HG02938 (cell line): ENCODE measurements at regions not wholly inside any gene's neighbourhood (a gene's known extent, or its start where the extent isn't known, plus 50 kb on each side); places are given as distances from the start of the nearest gene placed in this dataset.
"Not testable (repeated sequence)": the region's sequence is repeated elsewhere in the genome, so short reads cannot be mapped to it uniquely, and the experiment has no call there.

Experiments
- ATAC-seq: cut with Tn5 transposase; IDR thresholded peaks from one replicate; pipeline ENCODE4 v1.9.1; 2021; ENCODE audit warnings: mild to moderate bottlenecking, moderate library complexity; ENCODE audit not compliant: unreplicated experiment

- ATAC-seq = no peak
Observed at GRCh38 chr18:4797002-4797685, 342.0 kb upstream of the DLGAP1 start.

GRCh38 chr18:4789506-4789905, 334.4 kb upstream of the DLGAP1 start:
- no peak for ATAC-seq

- ATAC-seq = no peak
Observed at GRCh38 chr18:4781873-4782272, 326.8 kb upstream of the DLGAP1 start.

- ATAC-seq = no peak
Observed at GRCh38 chr18:4765401-4765800, 310.3 kb upstream of the DLGAP1 start.

GRCh38 chr18:4762330-4762729, 307.2 kb upstream of the DLGAP1 start:
- no peak for ATAC-seq

- ATAC-seq = no peak
Observed at GRCh38 chr18:4758980-4759379, 303.9 kb upstream of the DLGAP1 start.

GRCh38 chr18:4755848-4756247, 300.7 kb upstream of the DLGAP1 start:
- ATAC-seq = no peak

GRCh38 chr18:4753151-4753550, 298.0 kb upstream of the DLGAP1 start:
- not testable (repeated sequence) for ATAC-seq

- ATAC-seq = no peak
Observed at GRCh38 chr18:4751523-4751922, 296.4 kb upstream of the DLGAP1 start.

- no peak for ATAC-seq
Observed at GRCh38 chr18:4750393-4751346, 295.6 kb upstream of the DLGAP1 start.

- no peak for ATAC-seq
Observed at GRCh38 chr18:4748975-4749374, 293.9 kb upstream of the DLGAP1 start.

GRCh38 chr18:4734903-4735302, 279.8 kb upstream of the DLGAP1 start:
- no peak for ATAC-seq

GRCh38 chr18:4734021-4734420, 278.9 kb upstream of the DLGAP1 start:
- no peak for ATAC-seq

GRCh38 chr18:4721545-4721944, 266.4 kb upstream of the DLGAP1 start:
- no peak for ATAC-seq

GRCh38 chr18:4720518-4720917, 265.4 kb upstream of the DLGAP1 start:
- ATAC-seq = no peak

GRCh38 chr18:4705894-4706293, 250.8 kb upstream of the DLGAP1 start:
- no peak for ATAC-seq

GRCh38 chr18:4704781-4705180, 249.7 kb upstream of the DLGAP1 start:
- ATAC-seq = no peak

GRCh38 chr18:4691836-4692235, 236.7 kb upstream of the DLGAP1 start:
- ATAC-seq = no peak

GRCh38 chr18:4678685-4679084, 223.6 kb upstream of the DLGAP1 start:
- ATAC-seq = not testable (repeated sequence)

- no peak for ATAC-seq
Observed at GRCh38 chr18:4677006-4677405, 221.9 kb upstream of the DLGAP1 start.

- ATAC-seq = no peak
Observed at GRCh38 chr18:4672162-4672561, 217.1 kb upstream of the DLGAP1 start.

GRCh38 chr18:4658804-4659203, 203.7 kb upstream of the DLGAP1 start:
- ATAC-seq = no peak
